ENCODE measurements at regions not wholly inside any gene's neighbourhood (a gene's known extent, or its start where the extent isn't known, plus 50 kb on each side); places are given as distances from the start of the nearest gene placed in this dataset.

- TF ChIP-seq CTCF (IDR thresholded peaks at IDR 0.05) (no peak), ZFX (IDR thresholded peaks at IDR 0.05; ENCODE audit: borderline replicate concordance) (no peak)
Measured at GRCh38 chr5:164652276-164652660, 1146.8 kb downstream of the MAT2B start.
